ENCODE measurements at regions not wholly inside any gene's neighbourhood (a gene's known extent, or its start where the extent isn't known, plus 50 kb on each side); places are given as distances from the start of the nearest gene placed in this dataset.

DNA sequence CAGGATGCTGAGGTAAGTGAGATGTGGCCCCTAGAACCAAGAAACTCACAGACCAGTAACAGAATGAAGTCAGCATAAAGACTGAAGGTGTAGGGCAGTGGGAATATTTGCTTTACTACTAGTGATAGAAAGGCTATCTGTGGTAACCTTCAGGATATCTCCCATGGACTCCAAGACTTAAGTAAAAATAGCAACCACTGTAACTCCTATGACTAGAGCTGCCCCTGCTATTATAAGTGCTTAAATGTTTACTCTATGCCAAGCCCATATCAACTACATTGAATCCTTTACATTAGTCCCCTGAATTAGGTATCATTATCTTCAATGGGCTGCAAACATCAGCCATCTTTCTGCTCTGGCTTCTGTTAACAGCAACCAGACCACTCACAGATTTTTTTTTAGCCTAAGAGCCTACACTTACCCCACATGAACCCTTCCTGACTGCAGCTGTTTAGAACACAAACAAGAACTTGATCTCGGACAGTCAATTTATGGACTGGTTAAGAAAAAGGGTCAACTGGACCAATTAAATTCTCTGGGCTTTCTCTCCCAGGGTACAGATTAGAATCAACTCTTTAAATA, 335.1 kb upstream of the API5 start:
- TF ChIP-seq POLR2AphosphoS5 (IDR thresholded peaks at IDR 0.05): no peak
- TF ChIP-seq, protein P1, sequence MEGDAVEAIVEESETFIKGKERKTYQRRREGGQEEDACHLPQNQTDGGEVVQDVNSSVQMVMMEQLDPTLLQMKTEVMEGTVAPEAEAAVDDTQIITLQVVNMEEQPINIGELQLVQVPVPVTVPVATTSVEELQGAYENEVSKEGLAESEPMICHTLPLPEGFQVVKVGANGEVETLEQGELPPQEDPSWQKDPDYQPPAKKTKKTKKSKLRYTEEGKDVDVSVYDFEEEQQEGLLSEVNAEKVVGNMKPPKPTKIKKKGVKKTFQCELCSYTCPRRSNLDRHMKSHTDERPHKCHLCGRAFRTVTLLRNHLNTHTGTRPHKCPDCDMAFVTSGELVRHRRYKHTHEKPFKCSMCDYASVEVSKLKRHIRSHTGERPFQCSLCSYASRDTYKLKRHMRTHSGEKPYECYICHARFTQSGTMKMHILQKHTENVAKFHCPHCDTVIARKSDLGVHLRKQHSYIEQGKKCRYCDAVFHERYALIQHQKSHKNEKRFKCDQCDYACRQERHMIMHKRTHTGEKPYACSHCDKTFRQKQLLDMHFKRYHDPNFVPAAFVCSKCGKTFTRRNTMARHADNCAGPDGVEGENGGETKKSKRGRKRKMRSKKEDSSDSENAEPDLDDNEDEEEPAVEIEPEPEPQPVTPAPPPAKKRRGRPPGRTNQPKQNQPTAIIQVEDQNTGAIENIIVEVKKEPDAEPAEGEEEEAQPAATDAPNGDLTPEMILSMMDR (IDR thresholded peaks at IDR 0.05): no peak

Measured in esophagus muscularis mucosa (tissue), 3 donors.